Activated CD4-positive, CD25-positive, alpha-beta regulatory T cell treated with anti-CD3 and anti-CD28 coated beads, Interleukin-2, amount 50 U/mL, for 24 hours (primary cell): ENCODE measurements at regions not wholly inside any gene's neighbourhood (a gene's known extent, or its start where the extent isn't known, plus 50 kb on each side); places are given as distances from the start of the nearest gene placed in this dataset.
"Not testable (repeated sequence)": the region's sequence is repeated elsewhere in the genome, so short reads cannot be mapped to it uniquely, and the experiment has no call there.

Experiments
- ATAC-seq, 2 donors: fragments of 150-1000 bp; cut with Tn5 transposase; one replicate each; pipeline ENCODE4 v1.10.0; 2021; ENCODE audit warnings: mild to moderate bottlenecking in 1 of 2, moderate library complexity in 1 of 2

DNA sequence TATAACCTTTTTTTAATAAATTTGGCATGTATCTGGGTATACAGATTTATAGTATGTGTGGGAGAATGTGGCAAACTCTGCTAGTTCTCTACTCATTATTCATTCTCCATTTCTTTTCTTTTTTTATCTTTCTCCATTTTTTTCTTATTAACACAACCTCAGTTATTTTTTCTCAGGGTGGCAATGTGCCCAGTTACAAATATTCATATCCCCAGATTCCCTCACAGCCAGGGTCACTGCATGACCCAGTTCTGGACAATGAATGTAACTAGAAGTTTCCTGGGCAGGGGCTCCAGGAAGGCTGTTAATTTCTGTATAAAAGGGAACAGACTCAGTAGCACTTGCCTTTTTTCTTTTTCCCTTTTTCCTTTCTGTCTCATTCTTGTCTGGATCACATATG, 95.6 kb downstream of the VCPKMT start:
- ATAC-seq, result no peak

DNA sequence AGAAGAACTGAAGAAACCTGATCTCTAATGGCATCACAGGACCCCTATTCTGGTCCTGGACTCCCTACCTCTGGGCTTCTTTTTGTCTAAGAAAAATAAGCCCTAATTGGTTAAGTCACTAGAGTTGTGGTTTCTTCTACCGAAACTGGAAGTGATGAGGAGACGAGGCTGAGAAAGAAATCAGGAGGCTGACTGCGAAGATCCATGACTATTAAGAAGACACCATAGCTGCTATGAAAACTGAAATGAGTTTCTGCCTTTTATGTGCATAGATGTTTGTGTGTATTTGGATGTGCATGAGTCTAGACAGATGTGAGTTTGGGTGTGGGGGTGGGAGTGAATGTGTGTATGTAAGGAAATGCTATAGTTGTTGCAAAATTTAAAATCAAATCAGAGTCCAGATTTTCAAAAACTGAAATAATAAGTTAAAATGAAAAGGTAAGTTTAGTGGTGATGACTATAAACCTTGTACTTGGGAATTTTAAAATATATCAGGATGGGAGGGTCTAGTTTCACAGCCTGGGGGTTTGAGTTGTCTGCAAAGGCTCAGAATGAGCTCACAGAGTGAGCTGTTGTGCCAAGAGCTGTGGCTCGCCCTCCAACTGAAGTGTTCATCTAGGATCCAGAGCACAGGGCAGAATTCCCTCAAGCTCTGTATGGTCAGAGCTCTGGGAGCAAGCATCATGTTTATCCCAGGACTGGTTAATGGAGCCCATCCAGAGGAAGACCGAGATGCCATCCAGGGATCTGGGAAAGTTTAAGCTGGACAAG, 94.9 kb downstream of the VCPKMT start:
- ATAC-seq, result peak; percentile 91 to 93

DNA sequence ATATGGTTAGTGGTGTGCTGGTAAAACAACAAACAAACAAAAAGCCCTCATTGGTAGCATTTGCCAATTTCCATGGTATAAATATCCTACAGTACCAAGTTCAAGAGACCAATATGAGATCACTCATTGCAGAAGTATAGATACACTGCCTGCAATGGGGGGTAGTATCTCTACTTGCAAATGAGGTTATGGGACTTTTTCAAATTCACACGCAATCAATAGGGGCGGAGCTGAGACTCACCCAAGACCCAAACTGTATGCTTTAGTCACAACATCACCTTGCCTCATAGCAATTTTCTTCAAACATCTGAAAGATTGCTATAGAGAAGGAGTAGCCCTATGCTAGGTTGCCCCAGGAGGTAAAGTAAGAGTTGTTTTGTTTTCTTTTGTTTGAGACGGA, 93.7 kb downstream of the VCPKMT start:
- peak; percentile 30 to 44 for ATAC-seq

DNA sequence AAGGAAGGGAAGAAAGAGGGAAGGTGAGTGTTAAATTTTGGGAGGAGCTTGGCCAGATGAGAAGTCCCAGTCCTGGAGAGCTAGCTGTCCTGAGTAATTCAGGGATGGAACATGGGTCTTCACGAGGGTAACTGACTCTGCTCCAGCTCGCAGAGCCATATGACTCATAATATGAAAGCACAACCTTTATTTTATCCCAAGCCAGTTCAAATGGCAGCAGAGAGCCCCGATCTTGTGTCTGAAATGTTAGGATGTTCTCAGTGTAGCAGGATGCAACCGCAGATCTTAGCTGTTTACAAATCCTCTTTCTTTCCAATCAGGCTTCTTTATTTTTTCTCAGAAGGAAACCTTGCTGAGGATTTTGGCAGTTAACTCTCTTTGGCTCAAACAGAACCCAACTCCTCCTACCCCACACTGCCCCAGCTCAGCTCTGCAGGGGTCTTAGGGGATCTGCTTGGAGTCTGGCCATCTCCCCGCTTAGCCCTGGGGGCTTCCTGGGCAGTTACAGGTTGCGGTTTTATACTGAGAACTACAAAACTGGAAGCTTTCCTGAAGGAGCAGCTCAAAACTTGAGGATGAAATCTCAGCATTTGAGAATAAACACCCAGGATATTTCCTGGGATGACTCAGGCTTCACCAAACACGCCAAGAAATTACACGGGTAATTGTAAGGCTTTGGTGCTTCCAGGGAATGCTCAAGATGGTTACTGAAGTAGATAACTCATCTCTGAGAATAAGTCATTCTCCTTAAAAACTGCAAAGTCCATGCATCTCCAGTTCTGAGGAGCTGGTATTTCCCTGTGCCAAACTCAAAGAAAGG, 92.5 kb downstream of the VCPKMT start:
- no peak for ATAC-seq

DNA sequence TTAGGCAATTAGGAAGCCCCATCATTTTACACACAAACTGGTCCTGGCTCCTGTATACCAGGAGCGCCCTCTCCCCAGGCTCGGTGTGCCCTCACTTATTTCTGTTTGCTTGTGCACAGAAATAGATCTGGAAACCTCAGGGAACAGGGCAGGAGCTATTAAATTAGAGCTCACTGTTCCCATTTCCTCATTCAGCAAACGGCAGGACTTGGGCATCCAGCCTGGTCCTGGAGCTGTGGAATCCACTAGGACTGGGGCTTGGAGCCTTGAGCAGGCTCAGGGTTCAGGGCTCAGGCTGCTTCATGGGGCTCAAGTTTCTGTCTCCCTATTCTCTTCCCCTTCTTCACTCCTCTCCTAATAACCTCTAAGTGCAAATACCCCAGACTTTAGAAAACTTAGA, 91.3 kb downstream of the VCPKMT start:
- ATAC-seq, result no peak

DNA sequence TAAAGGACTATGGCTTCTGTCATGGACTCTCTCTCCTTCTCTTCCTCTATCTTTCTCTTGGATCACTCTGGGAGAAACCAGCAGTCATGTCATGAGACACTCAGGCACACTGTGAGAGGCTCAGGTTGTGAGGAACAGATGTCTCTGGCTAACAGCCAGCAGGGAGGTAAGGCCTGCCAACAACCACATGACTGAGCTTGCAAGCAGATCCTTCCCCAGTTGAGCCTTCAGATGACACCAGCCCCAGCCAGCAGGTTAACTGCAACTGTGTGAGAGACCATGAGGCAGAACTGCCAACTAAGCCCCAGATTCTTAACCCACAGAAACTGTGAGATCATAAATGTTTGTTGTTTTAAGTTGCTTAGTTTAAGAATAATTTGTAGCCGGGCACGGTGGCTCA, 90.6 kb downstream of the VCPKMT start:
- ATAC-seq, result no peak

DNA sequence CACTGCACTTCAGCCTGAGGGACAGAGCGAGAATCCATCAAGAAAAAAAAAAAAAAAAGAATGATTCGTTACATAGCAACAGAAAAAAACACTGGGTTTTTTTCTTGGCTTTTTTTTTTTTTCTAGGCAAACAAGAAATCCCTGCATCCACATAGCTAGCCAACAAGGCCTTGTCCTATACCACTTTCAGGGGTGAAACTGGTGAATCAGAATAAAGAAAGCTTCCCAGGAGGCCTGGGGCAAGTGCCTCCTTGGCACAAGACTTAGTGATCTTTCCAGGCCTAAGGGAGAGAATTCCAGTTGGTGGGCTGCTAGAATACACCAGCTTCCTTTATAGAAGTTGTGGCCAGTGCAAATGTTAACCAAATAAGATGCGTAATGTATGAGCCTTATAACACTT, 90.0 kb downstream of the VCPKMT start:
- no peak for ATAC-seq

DNA sequence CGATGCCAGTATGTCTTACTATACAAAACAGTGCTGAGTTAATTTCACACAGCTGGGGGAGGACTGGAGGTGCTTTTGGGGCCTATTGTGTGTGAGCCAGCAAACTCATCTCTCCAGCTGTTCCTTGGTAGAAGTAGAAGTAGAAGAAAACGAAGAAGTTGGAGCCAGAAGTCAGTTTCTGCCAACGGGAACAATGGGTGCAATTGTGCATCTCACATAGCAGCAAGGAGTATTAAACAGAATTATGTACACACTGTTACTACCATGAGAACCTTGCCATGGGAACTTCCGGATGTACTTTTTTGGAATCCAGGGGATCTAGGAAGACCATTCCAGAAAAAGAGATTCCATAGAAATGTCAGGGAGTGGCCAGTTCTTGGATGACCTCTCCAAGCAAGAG, 88.6 kb downstream of the VCPKMT start:
- no peak for ATAC-seq

DNA sequence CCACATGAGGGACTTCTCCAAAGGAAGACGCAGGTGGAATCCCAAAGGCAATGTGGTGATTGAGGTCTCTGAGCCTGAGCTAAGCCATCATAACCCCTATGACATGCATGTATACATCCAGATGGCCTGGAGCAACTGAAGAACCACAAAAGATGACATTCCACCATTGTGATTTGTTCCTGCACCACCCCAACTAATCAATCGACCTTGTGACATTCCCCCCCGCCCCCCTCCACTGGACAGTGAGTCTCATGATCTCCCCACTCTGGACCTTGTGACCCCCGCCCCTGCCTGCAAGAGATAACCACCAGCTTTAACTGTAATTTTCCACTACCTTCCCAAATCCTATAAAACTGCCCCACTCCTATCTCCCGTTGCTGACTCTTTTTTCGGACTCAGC, 87.9 kb downstream of the VCPKMT start:
- ATAC-seq, result no peak

DNA sequence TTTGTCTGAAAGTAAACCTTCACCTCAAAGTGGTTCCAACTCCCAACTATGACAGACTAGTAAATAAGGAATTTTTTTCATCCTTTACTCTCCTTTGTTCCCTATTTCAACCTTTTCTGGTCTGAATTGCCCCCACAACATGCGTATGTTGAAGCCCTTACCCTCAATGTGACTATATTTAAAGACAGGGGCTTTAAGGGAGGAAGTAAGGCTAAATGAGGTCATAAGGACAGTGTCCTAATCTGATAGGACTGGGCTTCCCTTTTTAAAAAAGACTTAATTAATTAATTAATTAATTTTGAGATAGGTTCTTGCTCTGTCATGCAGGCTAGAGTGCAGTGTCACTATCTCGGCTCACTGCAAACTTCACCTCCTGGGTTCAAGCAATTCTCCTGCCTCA, 86.3 kb downstream of the VCPKMT start:
- ATAC-seq, result no peak

DNA sequence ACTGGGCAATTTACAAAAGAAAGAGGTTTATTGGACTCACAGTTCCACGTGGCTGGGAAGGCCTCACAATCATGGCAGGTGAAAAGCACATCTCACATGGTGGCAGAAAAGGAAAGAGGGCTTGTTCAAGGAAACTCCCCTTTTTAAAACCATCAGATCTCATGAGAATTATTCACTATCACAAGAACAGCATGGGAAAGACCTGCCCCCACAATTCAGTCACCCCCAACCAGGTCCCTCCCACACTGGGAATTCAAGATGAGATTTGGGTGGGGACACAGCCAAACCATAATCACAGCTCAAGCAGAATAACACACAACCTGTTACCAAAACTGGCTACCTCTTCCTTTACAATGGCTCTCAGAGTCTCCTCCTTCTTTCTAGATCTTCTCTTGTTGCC, 85.5 kb downstream of the VCPKMT start:
- not testable (repeated sequence) for ATAC-seq

DNA sequence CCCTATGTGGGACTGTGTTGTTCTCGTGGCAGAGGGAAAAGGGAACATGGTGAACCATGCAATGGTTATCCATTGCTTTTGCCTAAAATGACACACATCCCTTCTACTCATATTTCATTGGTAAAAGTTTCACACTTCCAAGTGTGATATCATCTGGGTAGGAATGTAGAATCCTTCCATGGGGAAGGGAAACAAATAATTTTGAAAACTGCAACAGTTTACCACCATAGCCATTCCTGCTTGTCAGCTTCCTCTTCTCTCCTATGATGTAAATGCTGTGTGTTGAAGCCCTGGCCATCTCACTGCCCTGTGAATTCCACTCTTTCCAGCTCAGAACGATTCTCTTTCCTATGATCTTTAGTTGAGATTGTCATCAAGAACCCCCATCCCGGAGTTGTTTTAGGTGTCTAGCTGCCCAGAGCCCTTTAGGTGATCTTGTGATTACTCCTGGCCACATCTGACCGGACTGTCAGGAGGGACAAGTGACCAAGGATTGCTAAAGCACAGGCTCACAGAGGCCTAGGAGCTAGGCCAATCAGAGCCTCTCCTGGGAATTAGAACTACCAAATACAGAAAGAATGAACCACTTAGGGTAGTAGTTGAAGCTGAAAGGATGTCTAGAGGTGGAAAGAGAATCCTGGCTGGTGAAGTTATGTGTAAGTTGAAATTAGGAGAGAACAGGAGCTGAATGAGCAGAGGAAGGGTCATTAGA, 84.6 kb downstream of the VCPKMT start:
- no peak for ATAC-seq

DNA sequence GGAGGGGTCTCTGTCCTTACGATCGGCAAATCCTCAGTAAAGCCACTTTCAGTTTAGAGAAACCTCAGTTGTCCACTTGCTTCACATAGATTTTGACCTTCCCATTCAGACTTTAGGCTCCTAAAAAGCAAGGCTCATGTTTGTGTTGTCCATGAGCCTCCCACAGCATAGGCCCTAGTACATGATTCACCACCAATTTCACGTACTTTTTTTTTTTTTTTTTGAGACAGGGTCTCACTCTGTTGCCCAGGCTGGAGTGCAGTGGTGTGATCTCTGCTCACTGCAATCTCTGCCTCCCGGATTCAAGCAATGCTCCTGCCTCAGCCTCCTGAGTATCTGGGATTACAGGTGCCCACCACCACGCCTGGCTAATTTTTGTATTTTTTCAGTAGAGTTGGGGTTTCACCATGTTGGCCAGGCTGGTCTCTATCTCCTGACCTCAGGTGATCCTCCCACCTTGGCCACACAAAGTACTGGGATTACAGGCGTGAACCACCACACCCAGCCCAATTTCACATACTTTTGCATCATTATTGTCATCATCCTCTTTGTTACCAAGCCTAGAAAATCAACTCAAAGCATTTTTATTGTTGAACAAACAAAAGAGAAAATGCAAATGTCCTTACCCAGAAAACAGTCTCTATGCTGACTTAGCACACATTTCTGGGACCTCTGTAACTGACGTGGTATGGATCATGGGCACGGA, 83.8 kb downstream of the VCPKMT start:
- ATAC-seq, result not testable (repeated sequence)

DNA sequence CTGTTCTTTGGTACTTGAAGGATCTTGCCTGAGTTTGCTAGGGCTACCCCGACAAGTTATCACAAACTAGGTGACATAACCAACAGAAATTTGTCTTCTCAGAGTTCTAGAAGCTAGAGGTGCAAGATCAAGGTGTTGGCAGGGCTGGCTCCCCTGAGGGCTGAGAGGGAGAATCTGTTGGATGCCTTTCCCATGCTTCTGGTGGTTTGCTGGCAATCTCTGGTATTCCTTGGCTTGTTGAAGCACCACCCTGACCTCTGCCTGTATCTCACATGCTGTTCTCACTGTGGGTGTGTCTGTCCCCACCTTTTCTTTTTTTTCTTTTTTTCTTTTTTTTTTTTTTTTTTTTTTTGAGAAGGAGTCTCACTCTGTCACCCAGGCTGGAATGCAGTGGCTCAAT, 81.2 kb downstream of the VCPKMT start:
- ATAC-seq, result no peak

DNA sequence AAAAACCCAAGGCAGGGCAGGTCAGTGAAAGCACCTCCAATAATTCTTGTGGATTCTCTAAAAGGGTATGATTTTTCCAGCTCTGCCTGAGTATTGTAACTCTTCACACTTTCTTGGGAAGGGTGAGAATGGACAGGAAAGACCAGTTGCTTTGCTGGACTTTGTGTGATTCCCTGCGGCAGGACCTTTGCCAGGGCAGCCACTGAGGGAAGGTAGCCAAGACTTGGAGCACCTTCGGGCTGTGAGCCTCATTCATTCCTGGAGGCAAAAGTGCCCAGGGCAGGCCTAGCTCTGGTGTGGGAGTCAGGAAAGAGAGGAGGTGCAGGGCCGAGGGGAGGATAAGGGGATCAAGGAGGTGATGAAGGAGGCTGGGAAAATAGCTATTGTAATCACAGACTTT, 80.2 kb downstream of the VCPKMT start:
- ATAC-seq, result no peak

DNA sequence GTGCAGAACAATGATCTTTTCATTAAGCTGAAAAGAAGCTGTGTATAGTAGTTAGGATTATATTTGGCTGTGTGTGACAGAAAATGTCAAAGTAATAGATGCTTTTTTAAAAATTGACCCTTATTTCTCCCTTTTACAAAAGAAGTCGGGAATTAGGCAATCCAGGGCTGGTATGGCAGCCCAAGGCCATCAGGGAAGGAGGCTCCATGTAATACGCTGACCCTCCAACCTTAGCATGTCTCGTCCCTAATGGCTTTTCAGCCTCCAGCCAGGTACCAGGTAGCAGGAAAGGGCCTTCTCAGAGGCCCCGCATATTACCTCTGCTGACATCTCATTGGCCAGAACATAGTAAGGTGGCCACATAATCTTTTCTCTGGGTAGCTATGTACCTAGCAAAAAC, 79.7 kb downstream of the VCPKMT start:
- ATAC-seq, result no peak

DNA sequence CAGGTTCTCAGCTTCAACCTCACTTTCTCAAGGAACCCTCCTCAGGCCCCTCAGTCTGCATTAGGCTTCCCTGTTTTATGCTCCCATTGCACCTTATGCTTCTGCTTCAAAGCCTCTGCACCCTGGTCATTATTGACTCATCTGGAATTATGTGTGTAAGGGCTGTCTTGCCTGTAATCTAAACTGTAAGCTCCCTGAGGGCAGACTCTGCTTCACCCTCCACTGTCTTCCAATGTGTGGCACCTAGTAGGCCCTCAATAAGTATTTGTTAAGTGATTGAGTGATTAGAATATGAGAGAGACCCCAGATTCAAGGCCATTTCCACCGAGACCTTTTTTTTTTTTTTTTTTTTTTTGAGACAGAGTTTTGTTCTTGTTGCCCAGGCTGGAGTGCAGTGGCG, 79.1 kb downstream of the VCPKMT start:
- no peak for ATAC-seq

DNA sequence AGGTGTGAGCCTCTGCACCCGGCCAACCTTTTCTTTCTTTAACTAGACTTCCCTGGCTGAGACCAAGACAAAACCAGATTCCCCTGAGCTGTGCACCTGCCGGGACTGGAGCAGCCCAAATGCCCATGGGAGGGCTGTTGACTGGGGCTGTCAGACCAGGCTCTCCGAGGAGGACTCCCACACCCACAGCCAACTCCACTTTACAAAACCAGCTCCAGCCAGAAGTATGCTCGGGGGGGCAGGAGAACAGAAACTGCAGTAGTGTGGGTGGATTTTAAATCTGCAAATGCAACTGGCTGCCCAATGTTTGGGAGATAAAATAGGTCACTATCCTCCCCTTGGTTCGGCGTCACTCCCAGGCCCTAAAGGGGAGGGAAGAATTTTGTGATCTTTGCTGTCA, 78.5 kb downstream of the VCPKMT start:
- ATAC-seq, result no peak

DNA sequence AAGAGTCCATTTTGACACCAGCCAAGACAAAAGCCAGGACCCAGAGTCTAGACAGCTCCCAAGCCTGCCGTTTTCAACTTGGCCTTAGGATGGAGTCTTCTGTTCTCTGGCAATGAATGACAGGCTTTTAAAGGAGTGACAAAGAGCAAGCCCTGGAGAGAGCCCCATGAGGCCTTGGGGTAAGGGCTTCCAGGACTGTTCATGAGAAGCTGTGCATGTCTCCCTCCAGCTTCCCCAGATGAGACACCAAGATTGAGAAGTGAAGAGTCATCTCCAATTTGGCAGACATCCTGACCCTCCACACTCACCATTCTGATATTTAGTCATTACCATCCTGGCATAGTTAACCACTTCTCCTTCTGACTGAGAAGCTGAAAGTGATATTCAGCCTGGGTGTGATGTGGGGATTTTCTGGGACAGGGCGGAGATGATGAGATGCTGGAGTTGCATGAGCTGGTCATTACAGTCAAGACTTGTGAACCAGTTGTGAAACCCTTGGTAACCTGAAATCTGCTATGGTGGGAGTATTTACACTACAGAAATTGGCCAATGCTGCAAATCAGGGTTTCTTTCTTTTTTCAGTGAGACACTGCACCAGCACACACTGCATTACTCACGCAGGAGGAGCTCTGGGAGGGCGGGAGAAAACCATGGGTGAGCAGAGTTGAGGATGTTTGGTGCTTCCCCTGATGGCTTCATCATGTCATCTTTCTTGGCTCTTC, 77.8 kb downstream of the VCPKMT start:
- peak; percentile 85 to 87 for ATAC-seq

DNA sequence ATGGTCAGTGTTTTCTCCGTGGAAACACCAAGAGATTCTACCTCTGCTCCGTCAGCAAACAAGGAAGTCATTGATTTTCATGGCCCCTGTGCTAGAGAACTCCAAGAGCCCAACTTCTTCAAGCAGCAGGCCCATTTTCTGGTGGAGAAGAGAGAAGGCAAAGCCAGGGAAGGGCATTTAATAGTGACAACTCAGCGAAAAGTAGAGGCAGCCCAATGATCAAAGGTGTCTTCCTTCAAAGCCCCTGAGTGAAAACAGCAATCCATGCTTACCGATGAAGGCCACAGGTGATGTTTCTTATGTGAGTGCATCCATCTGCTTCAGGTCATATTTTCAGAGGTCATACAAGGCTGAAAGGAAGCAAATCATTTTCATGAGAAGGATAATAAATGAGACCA, 77.3 kb downstream of the VCPKMT start:
- no peak for ATAC-seq

DNA sequence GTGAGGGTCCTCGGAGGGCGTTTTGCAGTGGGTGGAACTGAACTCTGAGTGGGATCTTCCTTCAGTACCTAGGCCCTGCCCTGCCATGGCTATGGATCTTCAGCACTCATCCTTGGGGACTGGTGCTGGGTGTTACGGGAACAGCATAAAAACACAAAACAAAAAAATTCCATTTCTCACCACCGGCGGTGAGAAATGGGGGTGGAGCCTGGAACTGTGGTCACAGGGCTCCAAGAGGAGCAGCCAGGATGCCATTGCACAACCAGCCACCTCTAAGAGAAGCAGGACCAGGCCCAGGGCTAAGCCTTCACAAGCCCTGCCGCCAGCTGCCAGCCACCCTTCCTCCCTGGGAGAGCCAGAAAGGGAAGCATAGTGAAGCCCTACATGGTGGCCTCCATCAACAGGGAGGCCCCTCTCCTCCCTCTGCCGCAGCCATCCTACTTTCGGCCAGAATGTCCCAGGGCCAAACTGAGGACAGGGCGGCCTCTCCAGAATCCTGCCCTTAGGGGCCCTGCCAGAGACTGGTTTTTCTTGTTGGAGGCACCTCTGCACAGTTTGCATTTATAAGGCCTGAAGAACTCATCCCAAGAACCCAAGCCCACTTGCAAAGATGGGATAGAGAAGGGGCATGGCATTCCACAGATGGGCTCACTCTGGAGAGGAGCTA, 76.5 kb downstream of the VCPKMT start:
- ATAC-seq, result no peak

DNA sequence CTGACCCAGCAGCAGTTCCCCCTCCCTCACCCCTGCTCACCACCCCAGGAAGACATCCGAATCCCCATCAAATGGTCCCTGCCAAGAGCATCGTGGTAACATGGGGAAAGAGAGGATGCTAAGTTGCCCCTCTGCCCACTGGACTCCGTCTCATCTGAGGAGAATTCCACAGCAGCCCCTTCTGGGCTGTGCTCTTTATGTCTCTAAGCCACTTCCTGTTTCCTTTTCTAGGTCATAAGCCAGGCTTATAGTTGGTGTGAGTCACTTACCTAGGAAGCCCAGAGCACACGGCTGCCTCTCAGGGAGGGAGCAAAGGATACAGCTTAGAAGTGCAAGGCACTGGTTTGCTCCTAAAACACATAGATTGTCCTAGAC, 76.0 kb downstream of the VCPKMT start:
- peak; percentile 34 to 37 for ATAC-seq
